CD4-positive, alpha-beta T cell treated with Interleukin-2 at 100 ng/mL for 4 hours (primary cell): ENCODE measurements at regions not wholly inside any gene's neighbourhood (a gene's known extent, or its start where the extent isn't known, plus 50 kb on each side); places are given as distances from the start of the nearest gene placed in this dataset.
"Not testable (repeated sequence)": the region's sequence is repeated elsewhere in the genome, so short reads cannot be mapped to it uniquely, and the experiment has no call there.

Source experiments
- DNase-seq: peaks from one replicate; pipeline ENCODE4 v3.0.0-alpha.2; 2020; ENCODE audit warnings: low spot score

- no peak for DNase-seq
Measured at GRCh38 chr4:138439143-138439581, 197.0 kb upstream of the SLC7A11 start.

DNA sequence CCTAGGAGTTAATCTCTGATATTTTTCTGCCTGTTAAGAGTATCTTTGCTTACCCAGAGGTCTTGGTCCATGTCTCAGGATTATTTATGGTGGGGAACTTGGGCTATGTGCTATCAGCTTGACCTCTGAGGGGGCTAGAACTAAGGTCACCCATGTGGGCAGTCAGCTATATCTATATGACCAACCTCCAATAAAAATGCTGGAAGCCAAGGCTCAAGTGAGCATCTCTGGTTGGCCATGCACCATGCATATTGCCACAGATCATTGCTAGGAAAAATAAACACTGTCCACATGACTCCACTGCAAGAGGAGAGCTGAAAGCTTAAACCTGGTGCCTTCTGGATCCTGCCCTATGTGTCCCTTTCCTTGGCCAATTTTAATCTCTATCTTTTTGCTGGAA lies 196.5 kb upstream of the SLC7A11 start:
- DNase-seq: no peak

DNA sequence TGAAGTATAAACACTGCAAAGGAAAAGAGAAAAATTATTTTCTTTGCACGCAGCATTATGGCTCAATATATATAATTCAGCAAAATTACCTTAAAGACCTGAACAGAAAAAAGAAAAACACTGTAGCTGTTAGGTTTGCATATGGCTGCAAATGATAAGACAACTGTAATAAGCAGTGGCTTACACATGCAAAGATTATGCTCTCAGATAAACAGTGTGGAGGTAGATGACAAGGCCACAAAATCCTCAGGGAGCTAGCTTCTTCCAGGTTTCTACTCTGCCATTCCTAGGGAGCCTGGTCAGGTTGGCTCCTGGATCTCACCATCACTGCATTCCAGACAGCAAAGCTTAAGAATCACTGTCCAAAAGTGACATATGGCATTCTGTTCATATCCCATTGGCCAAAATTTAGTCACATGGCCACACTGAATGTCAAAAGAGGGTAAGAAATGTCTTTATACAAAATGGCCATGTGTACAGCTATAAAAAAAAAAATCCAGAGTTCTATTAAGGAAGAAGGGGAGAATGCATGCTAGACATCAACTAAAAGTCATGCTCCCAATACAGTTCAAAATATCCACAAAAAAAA lies 195.2 kb upstream of the SLC7A11 start:
- no peak for DNase-seq

- DNase-seq: not testable (repeated sequence)
Measured at GRCh38 chr4:138435733-138436132, 193.6 kb upstream of the SLC7A11 start.

DNA sequence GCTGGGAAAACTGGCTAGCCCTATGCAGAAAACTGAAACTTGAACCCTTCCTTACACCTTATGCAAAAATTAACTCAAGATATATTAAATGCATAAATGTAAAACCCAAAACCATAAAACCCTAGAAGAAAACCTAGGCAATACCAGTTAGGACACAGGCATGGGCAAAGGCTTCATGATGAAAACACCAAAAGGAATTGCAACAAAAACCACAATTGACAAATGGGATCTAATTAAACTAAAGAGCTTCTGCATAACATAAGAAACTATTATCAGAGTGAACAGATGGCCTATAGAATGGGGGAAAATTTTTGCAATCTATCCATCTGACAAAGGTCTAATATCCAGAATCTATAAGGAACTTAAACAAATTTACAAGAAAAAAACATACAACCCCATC lies 192.9 kb upstream of the SLC7A11 start:
- not testable (repeated sequence) for DNase-seq

DNA sequence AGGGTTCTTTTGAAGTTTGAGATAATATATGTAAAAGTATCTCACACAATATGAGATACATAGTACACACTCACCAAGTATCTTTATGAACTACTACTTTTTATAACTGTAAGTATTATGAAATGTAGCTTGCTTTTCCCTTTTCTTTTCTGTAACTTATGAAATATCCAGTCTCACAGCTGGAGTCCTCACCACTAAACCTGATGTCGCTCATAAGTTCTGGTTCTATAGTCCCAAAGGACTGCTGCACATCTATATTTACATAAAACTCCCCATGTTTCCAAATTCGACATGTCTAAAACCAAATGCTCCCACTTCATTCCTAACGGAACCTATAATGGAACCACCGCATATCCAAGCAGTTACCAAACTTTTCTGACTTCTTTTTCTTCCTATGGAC lies 186.5 kb upstream of the SLC7A11 start:
- DNase-seq: no peak

DNA sequence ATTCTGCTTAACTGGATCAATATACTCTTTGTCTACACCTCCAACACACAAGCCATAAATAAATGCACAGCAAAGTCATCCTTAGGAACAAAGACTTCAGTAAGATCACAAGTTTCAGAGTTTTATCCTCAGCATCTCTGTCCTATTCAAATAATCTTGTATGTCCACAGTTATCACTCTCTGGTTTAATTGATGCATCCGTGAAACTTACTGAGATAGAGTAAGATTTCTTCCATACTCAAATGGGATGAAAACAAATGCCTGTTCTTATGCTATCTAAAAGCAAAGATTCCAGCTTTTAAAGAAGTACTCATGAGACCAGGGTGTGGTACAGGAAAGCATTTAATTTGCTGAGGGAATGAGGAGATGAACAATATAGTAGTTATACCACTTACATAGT lies 184.6 kb upstream of the SLC7A11 start:
- DNase-seq: no peak

DNA sequence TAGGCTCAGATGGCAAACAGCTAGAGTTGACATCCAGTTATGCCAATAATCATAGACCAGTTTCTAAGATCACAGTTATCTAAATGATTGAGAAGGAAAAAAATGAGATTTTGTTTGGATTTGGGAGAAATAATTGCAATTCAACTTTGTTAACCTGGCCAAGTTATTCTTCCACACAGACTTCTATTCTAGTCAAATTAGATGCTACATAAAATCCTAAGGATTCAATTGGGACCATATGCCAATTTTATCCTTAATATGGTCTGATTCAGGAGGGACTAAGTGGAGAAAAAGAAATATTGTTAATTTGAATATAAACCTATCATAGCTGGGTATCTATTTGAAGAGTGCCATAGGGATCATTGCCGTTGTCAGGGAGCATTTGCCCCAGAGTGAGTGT lies 178.3 kb upstream of the SLC7A11 start:
- no peak for DNase-seq

- no peak for DNase-seq
Measured at GRCh38 chr4:138414202-138414601, 172.1 kb upstream of the SLC7A11 start.

DNA sequence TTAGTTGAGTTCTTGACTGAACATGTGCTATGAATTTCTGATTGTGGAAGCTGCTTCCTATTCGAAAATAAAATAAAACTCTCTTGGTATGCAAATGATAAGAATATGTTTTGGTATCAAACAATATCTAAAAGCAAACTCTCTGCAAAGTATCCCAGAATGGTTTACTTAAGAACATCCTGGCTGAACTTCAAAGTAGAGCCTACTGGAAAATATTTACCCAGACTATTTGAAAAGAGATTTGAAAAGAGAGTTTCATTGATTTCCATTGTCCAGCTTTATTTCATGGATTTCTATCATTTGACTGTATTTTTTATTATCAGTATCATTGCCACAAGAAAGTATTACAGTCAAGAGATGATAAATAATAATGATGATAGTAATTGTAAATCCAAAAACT lies 171.1 kb upstream of the SLC7A11 start:
- DNase-seq: no peak

GRCh38 chr4:138412847-138413246 lies 170.7 kb upstream of the SLC7A11 start:
- DNase-seq: no peak

- no peak for DNase-seq
Measured at GRCh38 chr4:138410266-138410665, 168.1 kb upstream of the SLC7A11 start.

DNA sequence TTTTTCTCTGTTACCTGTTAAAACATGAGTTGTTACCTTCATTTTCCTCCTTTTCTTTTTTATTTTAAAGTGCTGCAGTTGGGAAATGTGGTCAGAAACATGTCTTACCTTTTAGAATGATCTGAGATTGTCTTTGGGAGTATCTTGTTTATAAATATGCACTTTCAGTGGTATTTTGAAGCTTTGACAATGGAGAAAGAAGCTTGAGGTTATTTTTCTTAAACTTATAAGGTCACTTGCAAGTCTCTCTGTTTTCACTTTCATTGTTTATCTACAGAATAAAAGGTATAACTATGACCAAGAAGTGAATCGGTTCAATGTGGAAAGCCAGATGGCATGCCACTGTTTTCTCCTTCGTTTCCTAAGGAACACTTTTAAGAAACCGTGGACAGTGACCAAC lies 167.5 kb upstream of the SLC7A11 start:
- no peak for DNase-seq

- no peak for DNase-seq
Measured at GRCh38 chr4:138408758-138409157, 166.6 kb upstream of the SLC7A11 start.

- DNase-seq: no peak
Measured at GRCh38 chr4:138407329-138407728, 165.2 kb upstream of the SLC7A11 start.

DNA sequence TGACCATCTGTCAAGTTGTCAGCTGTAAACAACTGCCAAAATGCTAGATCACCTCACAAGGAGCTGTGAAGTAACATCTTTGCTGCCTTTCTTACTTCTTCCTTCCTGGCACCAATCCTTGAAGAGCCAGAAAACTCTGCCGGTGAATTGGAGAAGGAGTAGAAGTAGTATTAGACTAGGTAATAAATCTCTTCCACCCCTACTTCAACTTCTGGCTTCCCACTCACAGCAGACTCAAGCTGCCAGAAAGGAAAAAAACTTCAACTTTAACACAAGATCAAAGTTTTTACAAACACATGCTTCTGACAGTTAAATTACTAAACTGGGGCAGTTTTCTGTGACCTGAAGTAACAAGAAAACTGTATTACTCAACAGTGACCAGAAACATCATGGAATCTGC lies 164.7 kb upstream of the SLC7A11 start:
- DNase-seq: no peak

GRCh38 chr4:138405934-138406567 lies 163.9 kb upstream of the SLC7A11 start:
- DNase-seq: no peak

- no peak for DNase-seq
Measured at GRCh38 chr4:138405466-138405891, 163.3 kb upstream of the SLC7A11 start.

GRCh38 chr4:138404801-138405200 lies 162.7 kb upstream of the SLC7A11 start:
- no peak for DNase-seq

GRCh38 chr4:138404251-138404650 lies 162.1 kb upstream of the SLC7A11 start:
- DNase-seq: no peak

GRCh38 chr4:138401334-138401733 lies 159.2 kb upstream of the SLC7A11 start:
- DNase-seq: no peak

- DNase-seq: no peak
Measured at GRCh38 chr4:138400543-138400942, 158.4 kb upstream of the SLC7A11 start.

DNA sequence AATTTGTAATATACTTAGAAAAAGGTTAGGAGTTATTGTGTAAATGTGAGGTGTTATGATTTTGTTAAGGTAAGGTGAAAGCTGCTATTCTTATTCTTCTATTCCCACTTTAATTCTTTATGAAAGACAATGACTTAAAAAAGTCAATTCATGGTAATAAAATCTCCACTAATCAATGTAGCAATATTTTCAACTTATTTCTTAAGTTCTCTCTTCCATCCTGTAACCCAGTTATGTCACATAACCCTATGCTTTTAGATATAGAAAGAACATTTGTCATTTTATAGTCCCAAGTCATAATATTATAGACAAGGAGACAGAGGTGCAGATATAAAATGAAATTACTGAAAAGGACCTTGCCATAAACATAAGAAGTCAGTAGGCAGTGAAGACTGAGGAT lies 157.9 kb upstream of the SLC7A11 start:
- DNase-seq: no peak

DNA sequence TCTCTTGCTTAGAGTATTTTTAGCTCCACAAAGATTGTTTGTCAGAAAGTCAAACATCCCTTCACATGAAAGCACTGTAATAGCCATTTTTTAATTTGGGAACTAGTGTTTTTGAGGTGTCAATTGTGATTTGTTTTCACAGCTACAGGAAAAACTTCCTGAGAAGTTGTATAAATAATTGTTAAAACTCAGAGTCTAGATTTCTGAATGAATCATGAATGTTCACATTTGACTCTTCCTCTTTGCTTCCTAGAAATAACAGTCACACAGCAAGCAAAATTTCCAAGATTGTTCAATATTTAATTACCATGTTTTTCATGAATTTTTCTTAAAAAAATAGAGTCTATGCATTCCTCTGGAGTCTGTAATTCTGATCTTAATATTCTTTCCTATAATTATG lies 156.9 kb upstream of the SLC7A11 start:
- no peak for DNase-seq
